CD4-positive, alpha-beta T cell treated with Interleukin-6 for 4 hours (primary cell): ENCODE measurements at regions not wholly inside any gene's neighbourhood (a gene's known extent, or its start where the extent isn't known, plus 50 kb on each side); places are given as distances from the start of the nearest gene placed in this dataset.
"Not testable (repeated sequence)": the region's sequence is repeated elsewhere in the genome, so short reads cannot be mapped to it uniquely, and the experiment has no call there.

Experiments
- DNase-seq: peaks from one replicate; pipeline ENCODE4 v3.0.0-alpha.2; 2020; ENCODE audit warnings: mixed read lengths

- no peak for DNase-seq
Observed at GRCh38 chr12:126397071-126397581, 1331.9 kb downstream of the AACS start.

- no peak for DNase-seq
Observed at GRCh38 chr12:126397660-126398059, 1332.4 kb downstream of the AACS start.

GRCh38 chr12:126400831-126401230 lies 1335.6 kb downstream of the AACS start:
- no peak for DNase-seq

- DNase-seq, result no peak
Observed at GRCh38 chr12:126404293-126404881, 1339.2 kb downstream of the AACS start.

- DNase-seq, result no peak
Observed at GRCh38 chr12:126418400-126418799, 1353.2 kb downstream of the AACS start.

DNA sequence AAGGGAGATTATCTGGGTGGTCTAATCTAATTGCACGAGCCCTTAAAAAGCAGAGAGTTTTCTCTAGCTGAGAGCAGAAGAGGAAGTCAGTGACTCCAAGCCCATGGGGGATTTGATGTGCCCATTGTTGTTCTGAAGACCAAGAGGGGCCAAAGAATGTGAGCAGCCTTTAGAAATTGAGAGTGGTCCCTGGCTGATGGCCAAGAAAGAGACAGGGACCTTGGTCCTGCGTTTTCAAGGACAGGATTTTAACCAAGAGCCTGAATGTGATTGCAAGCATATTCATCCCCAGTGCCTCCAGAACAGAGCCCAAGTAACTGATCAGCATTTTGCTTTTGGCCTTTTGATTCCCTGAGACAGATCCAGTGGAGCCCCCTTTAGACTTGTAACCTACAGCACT lies 1353.9 kb downstream of the AACS start:
- no peak for DNase-seq

DNA sequence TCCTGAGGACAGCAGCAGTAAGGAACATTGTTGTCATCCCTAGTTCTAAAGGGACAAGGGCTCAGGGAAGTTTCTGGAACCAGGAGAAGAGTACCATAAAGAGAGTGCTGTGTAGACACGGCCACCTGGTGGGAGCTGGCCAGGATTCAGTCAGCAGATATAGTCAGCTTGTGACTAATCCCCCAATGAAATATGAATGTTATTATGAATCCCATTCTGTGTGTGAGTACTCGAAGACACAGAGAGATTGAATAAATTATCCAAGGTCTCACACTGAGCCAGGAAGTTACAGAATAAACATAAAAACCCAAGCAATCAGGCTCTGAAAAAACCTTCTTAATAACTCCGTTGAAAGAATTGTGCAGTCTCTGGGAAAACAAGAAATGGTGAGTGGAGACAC lies 1359.5 kb downstream of the AACS start:
- no peak for DNase-seq

GRCh38 chr12:126425264-126425663 lies 1360.0 kb downstream of the AACS start:
- DNase-seq, result no peak

DNA sequence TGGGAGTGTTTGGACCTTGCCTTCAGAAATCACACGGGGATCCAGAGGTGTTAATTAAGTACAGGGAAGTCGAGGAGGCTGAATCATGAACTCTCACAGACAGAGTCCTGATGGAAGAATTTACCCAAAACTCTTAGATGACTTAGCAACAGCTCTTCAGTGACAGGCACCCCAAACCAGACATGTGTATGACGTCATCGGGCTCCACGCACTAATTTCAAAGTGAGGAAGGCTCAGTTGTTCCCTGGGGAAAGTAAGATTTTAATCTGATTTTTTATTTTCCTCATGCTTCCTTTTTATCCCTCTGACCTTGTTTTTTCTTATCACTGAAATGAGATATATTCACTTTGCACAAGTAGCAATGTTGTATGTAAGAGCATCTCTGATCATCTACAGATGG lies 1363.5 kb downstream of the AACS start:
- no peak for DNase-seq

DNA sequence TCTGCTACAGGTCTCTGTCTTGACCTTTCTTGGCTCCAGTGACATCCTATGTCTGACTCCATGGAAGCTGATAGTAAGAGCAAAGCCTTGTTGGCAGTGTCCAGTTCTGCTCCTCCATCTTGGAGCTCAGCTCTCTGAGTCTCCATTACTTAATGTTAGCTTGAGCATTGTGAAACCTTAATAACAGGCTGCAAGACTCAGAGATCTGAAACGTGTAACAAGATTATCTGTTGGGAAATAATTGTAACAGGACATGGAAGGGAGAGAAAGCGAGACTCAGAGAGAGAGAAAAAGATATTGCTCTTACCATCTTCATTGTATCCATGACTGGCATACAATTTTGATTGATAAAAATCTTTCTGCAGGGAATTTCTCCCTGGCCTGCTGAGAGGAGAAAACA lies 1365.7 kb downstream of the AACS start:
- no peak for DNase-seq

GRCh38 chr12:126431767-126432166 lies 1366.5 kb downstream of the AACS start:
- no peak for DNase-seq

- no peak for DNase-seq
Observed at GRCh38 chr12:126432780-126433179, 1367.5 kb downstream of the AACS start.

DNA sequence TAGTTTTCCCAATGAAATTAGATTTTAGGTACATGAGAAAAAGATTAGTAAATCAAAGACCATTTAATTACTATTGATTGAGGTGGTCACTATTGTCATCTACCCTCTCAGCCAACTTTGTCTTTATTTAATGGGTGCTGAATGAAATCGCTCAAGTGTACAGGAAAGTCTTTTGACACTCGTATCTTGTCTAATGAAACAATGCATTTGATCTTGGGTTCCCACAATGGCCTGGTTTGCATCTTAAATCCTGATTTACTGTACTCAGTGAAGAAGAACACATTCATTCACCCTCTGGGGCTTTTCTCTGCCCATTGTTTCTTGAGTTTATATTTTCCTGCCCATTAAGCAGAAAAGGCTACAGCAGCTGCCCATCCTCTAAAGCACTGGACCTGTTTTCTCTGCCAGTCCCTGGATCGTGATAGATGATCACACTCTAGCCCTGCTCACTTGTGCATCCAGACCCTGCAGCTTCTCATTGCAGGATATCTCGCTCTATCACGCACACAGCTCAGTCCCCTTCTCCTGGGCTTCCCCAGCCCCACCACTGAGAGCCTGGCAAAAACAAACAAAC lies 1369.3 kb downstream of the AACS start:
- DNase-seq, result no peak

DNA sequence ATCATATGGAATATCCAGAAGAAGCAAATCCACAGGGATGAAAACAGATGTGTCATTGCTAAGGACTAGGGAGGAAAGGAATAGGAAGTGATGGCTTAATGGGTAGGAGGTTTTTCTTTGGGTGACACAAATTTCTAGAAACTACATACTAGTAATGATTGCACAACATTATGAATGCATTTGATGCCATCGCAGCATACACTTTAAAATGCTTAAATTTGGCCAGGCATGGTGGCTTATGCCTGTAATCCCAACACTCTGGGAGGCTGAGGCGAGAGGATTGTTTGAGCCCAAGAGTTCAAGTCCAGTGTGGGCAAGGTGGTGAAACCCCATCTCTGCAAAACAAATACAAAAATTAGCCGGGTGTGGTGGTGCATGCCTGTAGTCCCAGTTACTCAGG lies 1370.8 kb downstream of the AACS start:
- DNase-seq, result no peak

- no peak for DNase-seq
Observed at GRCh38 chr12:126437934-126438333, 1372.7 kb downstream of the AACS start.

GRCh38 chr12:126443977-126444376 lies 1378.7 kb downstream of the AACS start:
- no peak for DNase-seq

DNA sequence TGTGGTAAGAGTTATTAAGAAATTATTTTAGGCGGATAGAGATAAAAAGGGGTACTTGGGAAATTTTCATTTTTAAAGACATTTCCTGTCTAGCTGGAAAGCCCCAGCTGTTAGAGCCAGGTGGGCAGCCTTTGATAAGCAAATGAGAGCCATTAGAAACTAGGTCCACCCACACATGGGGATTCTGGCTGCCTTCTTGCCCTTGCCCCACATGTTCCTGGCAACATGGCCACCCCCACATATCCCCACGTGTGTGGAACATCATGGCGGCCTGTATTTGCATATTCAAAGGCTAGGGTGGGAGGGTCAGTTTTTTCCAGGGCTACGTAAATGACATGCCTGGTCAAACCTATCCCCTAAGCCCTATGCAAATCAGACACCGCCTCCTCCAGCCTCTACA lies 1382.1 kb downstream of the AACS start:
- DNase-seq, result no peak

DNA sequence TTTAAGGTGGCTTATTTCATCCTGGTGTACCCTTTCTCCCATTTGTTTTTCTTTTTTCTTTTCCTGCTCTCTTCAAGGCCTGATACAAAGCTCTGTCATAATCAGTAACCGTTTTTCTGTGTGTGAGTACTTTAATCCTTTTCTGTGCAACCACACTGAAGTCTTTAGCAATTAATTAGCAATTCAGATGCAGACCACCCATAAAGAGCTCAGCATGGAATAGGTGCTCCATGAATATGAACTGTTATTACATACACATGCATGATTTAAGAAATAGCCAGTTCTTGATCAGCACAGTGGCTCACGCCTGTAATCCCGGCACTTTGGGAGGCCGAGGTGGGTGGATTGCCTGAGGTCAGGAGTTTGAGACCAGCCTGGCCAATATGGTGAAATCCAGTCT lies 1386.6 kb downstream of the AACS start:
- no peak for DNase-seq

- not testable (repeated sequence) for DNase-seq
Observed at GRCh38 chr12:126452686-126453085, 1387.5 kb downstream of the AACS start.

DNA sequence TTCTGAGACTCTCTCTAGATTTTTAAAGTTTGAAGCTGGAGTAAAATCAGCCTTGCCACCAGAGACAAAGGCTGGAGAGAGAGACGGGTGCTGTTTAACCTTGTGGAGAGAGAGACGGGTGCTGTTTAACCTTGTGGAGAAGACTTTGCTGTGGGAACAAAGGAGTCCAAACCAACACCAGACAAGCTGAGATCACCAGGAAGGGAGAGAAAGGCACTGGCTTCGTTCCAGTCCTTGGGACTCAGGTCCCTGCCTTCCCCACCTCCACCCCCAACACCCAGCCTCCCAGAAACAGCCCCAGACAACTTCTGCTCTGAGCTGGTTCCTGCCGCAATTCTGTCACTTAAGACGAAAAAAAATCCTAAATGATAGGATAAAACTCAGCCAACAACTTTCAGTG lies 1389.3 kb downstream of the AACS start:
- no peak for DNase-seq

- DNase-seq, result no peak
Observed at GRCh38 chr12:126457776-126458175, 1392.5 kb downstream of the AACS start.

DNA sequence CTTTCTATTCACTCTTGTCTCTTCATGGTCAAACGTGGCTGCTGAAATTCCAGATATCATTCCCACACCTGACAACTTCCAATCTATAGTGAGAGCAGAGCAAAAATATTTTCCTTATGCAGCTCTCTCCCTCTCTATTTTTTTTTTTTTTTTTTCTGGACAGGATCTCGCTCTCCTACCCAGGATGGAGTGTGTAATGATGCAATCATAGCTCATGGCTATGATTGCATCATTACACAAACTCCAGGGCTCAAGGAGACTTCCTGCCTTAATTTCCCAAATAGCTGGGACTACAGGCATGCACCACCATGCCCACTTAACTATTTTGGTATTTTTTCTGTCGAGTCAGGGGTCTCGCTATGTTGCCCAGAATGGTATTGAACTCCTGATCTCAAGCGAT lies 1398.9 kb downstream of the AACS start:
- no peak for DNase-seq

DNA sequence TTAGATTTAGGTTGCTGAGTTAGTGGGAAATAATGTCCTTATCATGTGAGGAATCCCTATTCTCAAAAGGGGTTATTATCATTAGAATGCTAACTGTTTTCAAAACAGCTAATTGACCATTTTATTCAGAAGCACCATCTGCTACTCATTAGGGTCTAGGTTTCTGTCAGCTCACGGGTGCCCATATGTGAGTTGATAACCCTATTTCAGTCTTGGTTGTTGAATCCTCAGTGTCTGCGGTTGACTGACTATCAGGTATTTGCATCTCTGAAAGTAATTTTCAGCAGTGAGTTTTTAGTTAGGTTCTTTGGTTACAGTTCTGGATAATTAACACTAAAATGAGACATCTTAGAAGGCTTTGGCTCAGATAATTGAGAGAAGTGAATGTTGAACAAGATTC lies 1404.0 kb downstream of the AACS start:
- no peak for DNase-seq

GRCh38 chr12:126474703-126475102 lies 1409.5 kb downstream of the AACS start:
- no peak for DNase-seq

- DNase-seq, result no peak
Observed at GRCh38 chr12:126480451-126480850, 1415.2 kb downstream of the AACS start.
